Right lobe of liver (tissue), 6 donors: ENCODE measurements at regions not wholly inside any gene's neighbourhood (a gene's known extent, or its start where the extent isn't known, plus 50 kb on each side); places are given as distances from the start of the nearest gene placed in this dataset.

Experiments
- ATAC-seq, 4 donors: fragments of 200-7000 bp; cut with Tn5 transposase; one replicate each; pipeline ENCODE4 v1.9.1; 2020; ENCODE audit warnings: mild to moderate bottlenecking in 4 of 4, moderate library complexity in 4 of 4
- DNase-seq, 3 donors: peaks; one replicate each; pipeline ENCODE4 v3.0.0-alpha.2; 2020
- H3K27ac ChIP-seq, 3 donors: fragments of 200-600 bp; one replicate each; pipeline ENCODE4 v1.8.0; 2022
- H3K27me3 ChIP-seq, 2 donors: fragments of 200-600 bp; one replicate each; pipeline ENCODE4 v1.8.0; 2022
- H3K36me3 ChIP-seq, 4 donors: fragments of 200-600 bp; sonication (generic) in 1 of 4; one replicate each; pipeline versions ENCODE4 v1.5.1 to v1.8.0; 2017 to 2022; ENCODE audit warnings: control low read depth in 1 of 4
- H3K4me1 ChIP-seq, 4 donors: fragments of 200-600 bp; sonication (generic) in 1 of 4; one replicate each; pipeline versions ENCODE4 v1.5.1 to v1.8.0; 2017 to 2022; ENCODE audit warnings: control low read depth in 1 of 4
- H3K4me3 ChIP-seq, 3 donors: fragments of 200-600 bp; one replicate each; pipeline ENCODE4 v1.8.0; 2022
- H3K9me3 ChIP-seq, 4 donors: fragments of 200-600 bp; sonication (generic) in 1 of 4; one replicate each; pipeline versions ENCODE4 v1.5.1 to v1.8.0; 2017 to 2022; ENCODE audit warnings: control low read depth in 1 of 4
- POLR2A ChIP-seq: fragments of 450-650 bp; IDR thresholded peaks from one replicate; pipeline ENCODE4 v1.6.1; 2017; ENCODE audit warnings: antibody characterized with exemption, mild to moderate bottlenecking
- WGBS: methylation state at CpG from one replicate; pipeline ENCODE4 v1.1.6; 2018; ENCODE audit warnings: low coverage, low lambda C conversion rate; ENCODE audit not compliant: insufficient coverage; ENCODE audit errors: missing lambda C conversion rate; 5-methylcytosine and 5-hydroxymethylcytosine counted together
- intact Hi-C, 2 donors: fragments of 100-400 bp; cut with DNase I; formaldehyde crosslinking; loops; one replicate each; pipeline versions ENCODE4 v1.11.2 to v1.14.1; 2022
- TF ChIP-seq, protein P1 (sequence below), 4 donors: fragments of 200-600 bp in 3 of 4; fragments of 450-650 bp in 1 of 4; IDR thresholded peaks; one replicate each; pipeline versions ENCODE4 v1.5.1 to v1.8.0; 2016 to 2022; ENCODE audit warnings: antibody characterized with exemption in 4 of 4, mild to moderate bottlenecking in 2 of 4
- donor health status: DM: no; HTN: yes; CAD: no.
- donor health status: DM: no; HTN: no; CAD: no.
- donor health status: DM: no; HTN: no; CAD: no.
- donor health status: DM: no; HTN: yes; CAD: no.
- donor health status: DM: no; HTN: yes; CAD: no.

DNA sequence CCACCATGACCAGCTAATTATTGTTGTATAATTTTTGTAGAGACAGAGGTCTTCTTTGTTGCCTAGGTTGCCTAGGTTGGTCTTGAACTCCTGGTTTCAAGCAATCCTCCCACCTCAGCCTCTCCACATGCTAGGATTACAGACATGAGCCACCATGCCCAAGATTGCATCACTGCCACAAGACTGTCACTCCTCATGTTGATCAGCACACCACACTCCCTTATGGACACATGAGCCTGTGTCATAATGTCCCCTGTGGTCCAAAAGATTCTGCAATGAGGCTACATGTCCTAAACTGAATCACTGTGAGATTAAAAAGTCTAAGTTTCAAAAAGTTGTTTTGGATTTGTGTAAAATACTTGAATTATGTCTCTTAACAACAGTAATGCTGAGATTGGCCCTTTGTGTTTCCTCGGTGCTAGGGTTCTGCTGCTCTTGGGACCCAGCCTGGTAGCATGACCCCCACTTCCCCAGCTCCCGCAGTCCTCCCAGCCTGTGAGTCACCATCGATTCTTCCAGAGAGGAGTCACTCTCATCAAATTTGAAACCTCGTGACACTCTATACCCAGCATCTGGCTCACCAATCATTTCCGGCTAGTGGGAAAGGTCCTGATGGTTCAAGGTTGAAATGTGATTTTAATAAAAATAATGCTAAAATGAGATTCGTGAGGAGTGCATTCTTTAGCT lies 890.9 kb downstream of the VRK1 start:
- H3K4me3 ChIP-seq: no peak overlapping the region

GRCh38 chr14:97688631-97689336 lies 891.6 kb downstream of the VRK1 start:
- Histone ChIP-seq H3K27me3 (no peaks in the 10 kb centered on the region), H3K27ac (no peak overlapping the region), H3K36me3 (no peaks in the 10 kb centered on the region), H3K4me1 (no peaks in the 10 kb centered on the region), H3K9me3 (no peaks in the 10 kb centered on the region), H3K4me3 (no peak overlapping the region)
- no peak for DNase-seq
- ATAC-seq: no peak
- intact Hi-C loops: no loop called here
- WGBS: 68% methylated on average over 5 of the region's 11 CpGs
- TF ChIP-seq POLR2A: no peak
- TF ChIP-seq, protein P1, sequence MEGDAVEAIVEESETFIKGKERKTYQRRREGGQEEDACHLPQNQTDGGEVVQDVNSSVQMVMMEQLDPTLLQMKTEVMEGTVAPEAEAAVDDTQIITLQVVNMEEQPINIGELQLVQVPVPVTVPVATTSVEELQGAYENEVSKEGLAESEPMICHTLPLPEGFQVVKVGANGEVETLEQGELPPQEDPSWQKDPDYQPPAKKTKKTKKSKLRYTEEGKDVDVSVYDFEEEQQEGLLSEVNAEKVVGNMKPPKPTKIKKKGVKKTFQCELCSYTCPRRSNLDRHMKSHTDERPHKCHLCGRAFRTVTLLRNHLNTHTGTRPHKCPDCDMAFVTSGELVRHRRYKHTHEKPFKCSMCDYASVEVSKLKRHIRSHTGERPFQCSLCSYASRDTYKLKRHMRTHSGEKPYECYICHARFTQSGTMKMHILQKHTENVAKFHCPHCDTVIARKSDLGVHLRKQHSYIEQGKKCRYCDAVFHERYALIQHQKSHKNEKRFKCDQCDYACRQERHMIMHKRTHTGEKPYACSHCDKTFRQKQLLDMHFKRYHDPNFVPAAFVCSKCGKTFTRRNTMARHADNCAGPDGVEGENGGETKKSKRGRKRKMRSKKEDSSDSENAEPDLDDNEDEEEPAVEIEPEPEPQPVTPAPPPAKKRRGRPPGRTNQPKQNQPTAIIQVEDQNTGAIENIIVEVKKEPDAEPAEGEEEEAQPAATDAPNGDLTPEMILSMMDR (IDR thresholded peaks at IDR 0.05): no peak

More for the DNA sequence above, 890.9 kb downstream of the VRK1 start:
- no peaks in the 10 kb centered on the region for H3K36me3 ChIP-seq
- TF ChIP-seq POLR2A: no peak
- intact Hi-C loops: no loop called here
- H3K27me3 ChIP-seq: no peaks in the 10 kb centered on the region
- ATAC-seq (no peak), DNase-seq (no peak)
- no peak overlapping the region for H3K27ac ChIP-seq
- no peaks in the 10 kb centered on the region for H3K4me1 ChIP-seq
- no peaks in the 10 kb centered on the region for H3K9me3 ChIP-seq
- WGBS: 73% methylated on average over 6 of the region's 6 CpGs

DNA sequence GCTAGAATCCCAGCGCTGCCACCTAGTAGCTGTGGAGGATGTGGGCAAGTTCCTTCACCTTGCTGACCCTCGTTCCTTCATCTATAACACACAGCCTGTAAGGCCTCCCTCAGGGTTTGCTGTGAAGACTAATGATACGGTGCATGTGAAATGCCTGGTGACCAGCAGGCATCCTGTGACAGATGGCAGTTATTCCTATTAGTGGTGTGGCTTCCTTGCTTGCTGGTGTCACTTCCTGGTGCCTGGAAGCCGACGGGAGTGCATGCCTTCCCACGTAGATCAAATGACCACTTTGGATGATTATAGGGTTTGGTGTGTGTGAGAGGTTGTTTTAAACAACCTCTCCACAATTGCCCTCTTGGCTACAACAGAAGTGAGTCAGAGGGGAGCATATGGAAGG lies 894.9 kb downstream of the VRK1 start:
- H3K4me1 ChIP-seq: no peaks in the 10 kb centered on the region
- H3K27me3 ChIP-seq: no peaks in the 10 kb centered on the region
- no peaks in the 10 kb centered on the region for H3K9me3 ChIP-seq
- intact Hi-C loops: loop anchor here in 1 of 2 donors (10.0 kb wide), 1 partner anchor 1573 kb away; no protein-coding TSS in a partner anchor
- TF ChIP-seq, protein P1 (IDR thresholded peaks at IDR 0.05): no peak
- TF ChIP-seq POLR2A: no peak
- H3K4me3 ChIP-seq: no peak overlapping the region
- DNase-seq (no peak), ATAC-seq (no peak)
- 49% methylated on average over 6 of the region's 6 CpGs for WGBS
- no peaks in the 10 kb centered on the region for H3K36me3 ChIP-seq
- no peak overlapping the region for H3K27ac ChIP-seq

DNA sequence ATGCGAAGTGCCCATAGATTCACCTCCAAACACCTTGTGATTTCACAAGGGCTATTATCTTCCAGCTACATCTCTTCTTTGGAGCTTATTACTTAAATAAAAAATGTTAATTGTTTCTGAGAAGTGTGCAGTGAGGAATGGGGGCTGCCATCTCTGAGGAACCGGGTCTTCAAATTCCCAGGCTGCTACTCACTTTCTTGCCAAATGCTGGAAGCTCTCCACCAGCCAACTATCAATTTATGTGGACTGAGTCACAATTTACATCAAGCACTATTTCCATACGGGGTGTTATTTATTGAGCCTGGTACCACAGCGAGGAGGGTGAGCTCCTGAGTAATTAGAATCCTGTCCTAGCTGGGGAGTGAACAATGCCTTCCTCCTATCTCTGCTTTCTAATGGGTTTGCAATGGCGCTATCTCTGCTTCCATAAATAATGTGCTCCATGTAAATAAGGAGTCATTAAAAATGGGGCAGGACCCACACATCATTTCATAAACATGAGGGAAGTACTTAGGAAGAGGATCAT lies 898.3 kb downstream of the VRK1 start:
- no peak overlapping the region for H3K4me3 ChIP-seq
- H3K9me3 ChIP-seq: no peaks in the 10 kb centered on the region
- no peak overlapping the region for H3K27ac ChIP-seq
- intact Hi-C loops: loop anchor here in 1 of 2 donors (10.0 kb wide), 1 partner anchor 1569 kb away; no protein-coding TSS in a partner anchor
- no peak for ATAC-seq
- no peak for DNase-seq
- H3K4me1 ChIP-seq: no peaks in the 10 kb centered on the region
- no peaks in the 10 kb centered on the region for H3K27me3 ChIP-seq
- H3K36me3 ChIP-seq: no peaks in the 10 kb centered on the region
- 57% methylated on average over 5 of the region's 5 CpGs for WGBS
- no peak for TF ChIP-seq POLR2A
- TF ChIP-seq, protein P1 (IDR thresholded peaks at IDR 0.05): no peak

GRCh38 chr14:97697772-97698171 lies 900.6 kb downstream of the VRK1 start:
- no peak for TF ChIP-seq POLR2A
- TF ChIP-seq, protein P1 (IDR thresholded peaks at IDR 0.05): no peak
- Histone ChIP-seq H3K4me3 (no peak overlapping the region), H3K9me3 (no peaks in the 10 kb centered on the region), H3K4me1 (no peaks in the 10 kb centered on the region), H3K27ac (no peak overlapping the region), H3K27me3 (no peaks in the 10 kb centered on the region), H3K36me3 (no peaks in the 10 kb centered on the region)
- 35% methylated on average over 2 of the region's 2 CpGs for WGBS
- DNase-seq: no peak
- intact Hi-C loops: loop anchor here in 1 of 2 donors (10.0 kb wide), 1 partner anchor 1567 kb away; no protein-coding TSS in a partner anchor
- ATAC-seq: no peak
